Stimulated activated naive B cell treated with anti-CD40 and anti-IgM and Interleukin-4, amounts not matched to agents 10 μg/mL and 1 μg/mL and 100 μg/mL, for 72 hours (primary cell): ENCODE measurements at regions not wholly inside any gene's neighbourhood (a gene's known extent, or its start where the extent isn't known, plus 50 kb on each side); places are given as distances from the start of the nearest gene placed in this dataset.
"Not testable (repeated sequence)": the region's sequence is repeated elsewhere in the genome, so short reads cannot be mapped to it uniquely, and the experiment has no call there.

Experiments used
- ATAC-seq, 2 donors: fragments of 150-1000 bp; cut with Tn5 transposase; replicated peaks; 2 replicates each; pipeline ENCODE4 v1.10.0; 2021; ENCODE audit warnings: moderate library complexity in 1 of 2
- DNase-seq: peaks from one replicate; pipeline ENCODE4 v3.0.0; 2021
- H3K27ac Mint-ChIP-seq: one replicate; pipeline ENCODE4 v1.8.0; 2022; ENCODE audit warnings: mild to moderate bottlenecking, mixed read lengths
- H3K27me3 Mint-ChIP-seq, 2 donors: one replicate each; pipeline ENCODE4 v1.8.0; 2022; ENCODE audit warnings: mixed read lengths in 2 of 2
- H3K36me3 Mint-ChIP-seq, 2 donors: one replicate each; pipeline ENCODE4 v1.8.0; 2022; ENCODE audit warnings: mixed read lengths in 2 of 2, mild to moderate bottlenecking in 1 of 2
- H3K4me1 Mint-ChIP-seq, 2 donors: one replicate each; pipeline ENCODE4 v1.8.0; 2022; ENCODE audit warnings: mixed read lengths in 2 of 2, mild to moderate bottlenecking in 1 of 2
- H3K4me3 Mint-ChIP-seq, 2 donors: one replicate each; pipeline ENCODE4 v1.8.0; 2022; ENCODE audit warnings: mild to moderate bottlenecking in 2 of 2, mixed read lengths in 2 of 2, moderate library complexity in 1 of 2
- H3K9me3 Mint-ChIP-seq, 2 donors: one replicate each; pipeline ENCODE4 v1.8.0; 2022; ENCODE audit warnings: mixed read lengths in 2 of 2, mild to moderate bottlenecking in 1 of 2

DNA sequence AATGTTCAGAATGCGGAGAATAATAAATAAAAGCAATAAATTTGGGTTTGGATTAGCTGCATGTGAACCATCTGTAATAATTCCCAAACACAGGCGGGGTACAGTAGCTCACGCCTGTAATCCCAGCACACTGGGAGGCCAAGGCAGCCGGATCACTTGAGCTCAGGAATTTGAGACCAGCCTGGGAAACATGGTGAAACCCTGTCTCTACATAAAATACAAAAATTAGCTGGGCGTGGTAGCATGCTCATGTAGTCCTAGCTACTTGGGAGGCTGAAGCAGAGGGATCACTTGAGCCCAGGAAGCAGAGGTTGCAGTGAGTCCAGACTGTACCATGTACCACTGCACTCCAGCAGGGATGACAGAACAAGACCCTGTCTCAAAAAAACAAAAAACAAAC lies 53.9 kb upstream of the KCTD7 start:
- DNase-seq, ATAC-seq, H3K27ac Mint-ChIP-seq, H3K27me3 Mint-ChIP-seq, H3K4me3 Mint-ChIP-seq, H3K9me3 Mint-ChIP-seq: not testable (repeated sequence)
- Mint-ChIP-seq H3K4me1 (peaks cover 21 to 31% of the 10 kb centered on the region in 2 donors), H3K36me3 (peaks cover 8 to 55% of the 10 kb centered on the region in 2 donors)

DNA sequence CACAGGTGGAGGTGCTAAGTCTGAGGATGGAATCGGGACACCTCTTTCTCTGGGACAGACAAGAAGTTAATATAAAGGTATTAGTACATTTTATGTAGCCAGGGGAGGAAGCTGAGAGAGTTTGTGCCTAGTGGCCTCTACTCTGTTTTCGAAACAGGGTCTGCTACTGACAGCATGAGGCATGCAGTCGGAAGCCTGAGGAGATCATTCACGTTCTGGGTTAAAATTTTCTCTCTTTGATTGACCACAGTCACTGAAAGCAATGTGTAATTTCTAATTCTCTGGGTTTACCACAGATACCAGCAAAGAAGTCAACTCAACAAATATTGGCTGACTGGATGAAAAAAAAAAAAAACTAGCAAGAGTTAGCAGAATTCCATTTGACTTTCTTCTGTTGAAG lies 53.3 kb upstream of the KCTD7 start:
- no peak for DNase-seq
- no peak overlapping the region for H3K4me3 Mint-ChIP-seq
- no peak for ATAC-seq
- H3K4me1 Mint-ChIP-seq, result peaks cover 23 to 31% of the 10 kb centered on the region in 2 donors
- peaks cover 4 to 53% of the 10 kb centered on the region in 2 donors for H3K36me3 Mint-ChIP-seq
- H3K27ac Mint-ChIP-seq, result no peak overlapping the region
- H3K9me3 Mint-ChIP-seq, result no peaks in the 10 kb centered on the region
- H3K27me3 Mint-ChIP-seq, result no peaks in the 10 kb centered on the region

DNA sequence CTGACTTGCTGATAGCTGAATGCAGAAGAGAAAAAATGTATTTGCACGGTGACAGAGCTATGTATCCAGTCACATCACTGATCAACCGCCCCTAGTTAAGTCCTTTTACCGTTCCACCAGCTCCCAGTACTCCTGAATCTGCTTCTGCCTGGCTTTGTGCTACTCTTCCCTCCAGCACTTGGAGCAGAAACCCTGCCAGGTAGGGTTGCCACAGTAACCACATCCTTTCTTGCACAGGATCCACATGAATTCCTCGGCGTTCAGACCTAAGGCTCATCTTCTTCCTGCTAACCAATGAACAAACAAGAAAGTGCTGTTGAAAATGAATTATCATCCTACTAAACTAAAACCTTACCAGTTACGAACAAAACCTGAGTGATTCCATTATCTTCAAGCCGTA lies 52.0 kb upstream of the KCTD7 start:
- H3K27me3 Mint-ChIP-seq, result no peaks in the 10 kb centered on the region
- H3K27ac Mint-ChIP-seq, result peak overlapping the region; percentile 42
- no peaks in the 10 kb centered on the region for H3K9me3 Mint-ChIP-seq
- H3K4me1 Mint-ChIP-seq, result peaks cover 23 to 37% of the 10 kb centered on the region in 2 donors
- no peak overlapping the region for H3K4me3 Mint-ChIP-seq
- ATAC-seq (no peak), DNase-seq (no peak)
- H3K36me3 Mint-ChIP-seq, result peaks cover 9 to 56% of the 10 kb centered on the region in 2 donors
